AG09319 (cell line): ENCODE measurements at regions not wholly inside any gene's neighbourhood (a gene's known extent, or its start where the extent isn't known, plus 50 kb on each side); places are given as distances from the start of the nearest gene placed in this dataset.

Experiments
- DNase-seq: peaks from one replicate; pipeline ENCODE4 v3.0.0-alpha.2; 2010; ENCODE audit warnings: low read depth; ENCODE audit errors: extremely low read depth
- CTCF ChIP-seq: IDR thresholded peaks from 2 replicates; pipeline ENCODE4 v1.5.1; 2011; ENCODE audit warnings: low read depth, mild to moderate bottlenecking, inconsistent platforms, low read length, moderate library complexity

DNA sequence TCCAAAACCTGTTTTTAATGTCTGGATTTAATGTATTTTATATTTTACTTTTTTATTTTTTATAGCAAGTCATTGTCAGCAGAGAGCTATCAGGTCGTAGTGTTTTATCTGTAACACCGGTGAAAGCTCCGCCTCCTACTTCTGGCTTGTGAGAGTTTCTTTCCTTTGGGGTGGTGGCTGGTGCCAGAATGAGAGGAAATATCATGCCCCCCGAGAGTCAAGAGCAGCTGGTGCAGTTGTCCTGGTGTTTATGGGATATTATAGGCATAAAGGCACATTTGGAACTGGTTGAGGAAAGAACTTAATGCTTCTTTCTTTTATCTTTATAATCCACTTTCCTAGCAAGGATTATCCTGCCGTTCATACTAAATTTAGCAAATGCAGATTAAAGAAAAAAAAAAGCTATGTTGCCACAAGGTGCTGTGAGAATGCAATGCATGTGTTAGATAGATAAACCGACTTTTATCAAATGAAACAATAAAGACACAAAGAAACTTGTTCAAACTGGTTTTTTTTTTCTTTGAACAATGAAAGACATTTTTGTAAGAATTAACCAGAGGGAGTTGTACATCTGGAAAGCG is 260.1 kb upstream of the PLSCR5 start:
- DNase-seq = no peak
- no peak for TF ChIP-seq CTCF

- no peak for DNase-seq
- no peak for TF ChIP-seq CTCF
Measured at GRCh38 chr3:146861262-146861661, 256.1 kb upstream of the PLSCR5 start.

- TF ChIP-seq CTCF = no peak
- DNase-seq = no peak
Measured at GRCh38 chr3:146854523-146854922, 249.4 kb upstream of the PLSCR5 start.

- DNase-seq = no peak
- no peak for TF ChIP-seq CTCF
Measured at GRCh38 chr3:146851665-146852064, 246.5 kb upstream of the PLSCR5 start.

DNA sequence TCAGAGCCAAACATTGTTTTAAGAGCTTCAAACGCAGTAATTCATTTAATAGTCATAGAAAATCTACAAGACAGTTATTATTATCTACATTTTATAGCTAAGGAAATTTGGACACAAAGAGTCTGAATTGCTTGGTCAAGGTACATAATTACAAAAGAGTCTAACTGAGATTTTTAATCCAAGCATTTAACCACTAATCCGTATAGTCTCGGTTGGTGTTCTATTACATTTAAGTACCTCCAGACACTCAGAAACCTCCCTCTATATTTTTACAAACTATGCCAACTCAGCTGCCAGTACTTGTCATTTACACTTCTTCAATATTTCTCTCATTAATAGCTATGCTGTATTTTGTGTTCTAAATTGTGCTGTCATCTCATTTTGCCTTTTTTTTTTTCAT is 240.2 kb upstream of the PLSCR5 start:
- DNase-seq = no peak
- TF ChIP-seq CTCF = no peak

DNA sequence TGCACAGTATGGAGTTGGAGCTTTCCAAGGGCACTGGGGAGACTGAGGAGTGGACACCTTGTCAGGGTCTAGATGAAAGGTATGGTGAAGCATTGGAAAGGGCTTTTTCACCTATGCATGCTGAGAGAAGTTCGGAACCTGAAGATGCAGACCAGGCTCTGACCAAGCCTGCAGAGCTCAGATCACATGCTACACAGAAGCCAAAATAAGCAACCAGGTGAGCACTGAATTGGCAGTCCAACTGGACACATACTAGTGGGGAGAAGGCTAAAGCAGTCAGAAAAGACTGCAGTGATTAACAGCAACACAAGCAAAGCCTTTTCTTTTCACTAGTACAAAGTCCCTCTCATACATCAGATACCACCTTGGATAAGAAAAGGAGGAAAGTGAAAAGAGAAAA is 238.3 kb upstream of the PLSCR5 start:
- no peak for TF ChIP-seq CTCF
- no peak for DNase-seq

DNA sequence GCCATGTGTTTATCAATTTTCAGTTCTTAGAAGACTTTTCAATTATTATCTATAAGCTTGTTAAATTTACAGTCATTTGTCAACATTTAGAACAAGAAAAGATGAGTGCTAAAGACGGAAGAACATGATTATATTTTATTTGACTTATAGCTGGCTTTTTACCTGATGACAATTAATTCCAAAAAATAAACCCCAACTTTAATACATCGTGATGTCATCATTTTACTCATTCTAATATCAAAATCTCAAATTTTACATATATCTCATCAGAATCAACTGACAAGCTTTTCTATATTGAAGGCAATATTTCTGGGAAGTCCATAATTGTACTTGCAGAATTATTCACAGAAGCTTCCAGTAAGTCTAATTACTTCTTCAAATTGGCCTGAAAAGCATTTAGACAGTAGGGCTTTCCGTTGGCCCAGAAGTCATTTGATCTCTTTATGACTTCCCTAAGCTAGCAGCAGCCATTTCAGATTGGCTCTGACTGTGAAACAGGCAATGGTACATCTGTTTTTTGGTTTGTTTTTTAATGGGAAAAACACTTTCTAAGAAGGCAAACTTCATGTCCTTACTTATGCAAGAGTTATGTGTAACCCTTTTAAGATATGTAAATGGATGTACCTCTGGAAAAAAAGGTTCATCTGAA is 234.7 kb upstream of the PLSCR5 start:
- no peak for DNase-seq
- TF ChIP-seq CTCF = no peak
